GM12874 (cell line): ENCODE measurements at regions not wholly inside any gene's neighbourhood (a gene's known extent, or its start where the extent isn't known, plus 50 kb on each side); places are given as distances from the start of the nearest gene placed in this dataset.

Experiments used
- TF ChIP-seq, protein P1 (sequence below): IDR thresholded peaks from 2 replicates; pipeline ENCODE4 v1.5.1; 2011; ENCODE audit warnings: low read depth, mild to moderate bottlenecking, control low read depth, low read length, moderate library complexity; ENCODE audit not compliant: insufficient read depth

DNA sequence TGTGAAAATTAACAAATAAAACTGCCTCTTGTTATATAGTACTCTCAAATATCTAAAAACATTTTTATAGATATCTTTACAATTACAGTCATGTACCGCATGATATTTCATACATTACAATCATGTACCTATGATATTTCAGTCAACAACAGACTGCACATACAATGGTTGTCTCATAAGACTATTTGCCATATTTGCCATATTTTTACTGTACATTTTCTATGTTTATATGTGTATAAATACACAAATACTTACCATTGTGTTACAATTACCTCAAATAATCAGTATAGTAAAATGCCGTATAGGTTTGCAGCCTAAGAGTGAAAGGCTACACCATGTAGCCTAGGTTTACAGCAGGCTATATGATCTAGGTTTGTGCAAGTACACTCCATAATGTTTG lies 336.0 kb upstream of the PCDH15 start:
- TF ChIP-seq, protein P1, sequence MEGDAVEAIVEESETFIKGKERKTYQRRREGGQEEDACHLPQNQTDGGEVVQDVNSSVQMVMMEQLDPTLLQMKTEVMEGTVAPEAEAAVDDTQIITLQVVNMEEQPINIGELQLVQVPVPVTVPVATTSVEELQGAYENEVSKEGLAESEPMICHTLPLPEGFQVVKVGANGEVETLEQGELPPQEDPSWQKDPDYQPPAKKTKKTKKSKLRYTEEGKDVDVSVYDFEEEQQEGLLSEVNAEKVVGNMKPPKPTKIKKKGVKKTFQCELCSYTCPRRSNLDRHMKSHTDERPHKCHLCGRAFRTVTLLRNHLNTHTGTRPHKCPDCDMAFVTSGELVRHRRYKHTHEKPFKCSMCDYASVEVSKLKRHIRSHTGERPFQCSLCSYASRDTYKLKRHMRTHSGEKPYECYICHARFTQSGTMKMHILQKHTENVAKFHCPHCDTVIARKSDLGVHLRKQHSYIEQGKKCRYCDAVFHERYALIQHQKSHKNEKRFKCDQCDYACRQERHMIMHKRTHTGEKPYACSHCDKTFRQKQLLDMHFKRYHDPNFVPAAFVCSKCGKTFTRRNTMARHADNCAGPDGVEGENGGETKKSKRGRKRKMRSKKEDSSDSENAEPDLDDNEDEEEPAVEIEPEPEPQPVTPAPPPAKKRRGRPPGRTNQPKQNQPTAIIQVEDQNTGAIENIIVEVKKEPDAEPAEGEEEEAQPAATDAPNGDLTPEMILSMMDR = no peak

DNA sequence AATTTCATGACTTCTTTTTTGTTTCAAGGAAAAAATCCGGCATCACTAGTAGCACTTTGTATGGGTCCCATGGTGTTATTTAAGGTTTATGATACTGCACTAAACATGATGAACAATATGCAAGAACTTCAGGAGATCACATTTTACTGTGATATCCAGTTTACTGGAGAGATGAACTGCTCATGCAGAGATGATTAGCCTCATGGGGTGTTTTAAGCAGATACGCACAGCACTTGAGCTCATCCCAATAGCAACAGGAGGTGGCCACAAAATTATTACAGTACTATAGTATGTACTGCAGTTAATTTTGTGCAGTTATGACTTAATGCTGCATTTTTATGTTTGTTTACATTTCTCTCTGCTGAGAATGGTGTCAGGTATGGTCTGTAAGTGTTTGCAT lies 303.7 kb upstream of the PCDH15 start:
- TF ChIP-seq, protein P1 = no peak

DNA sequence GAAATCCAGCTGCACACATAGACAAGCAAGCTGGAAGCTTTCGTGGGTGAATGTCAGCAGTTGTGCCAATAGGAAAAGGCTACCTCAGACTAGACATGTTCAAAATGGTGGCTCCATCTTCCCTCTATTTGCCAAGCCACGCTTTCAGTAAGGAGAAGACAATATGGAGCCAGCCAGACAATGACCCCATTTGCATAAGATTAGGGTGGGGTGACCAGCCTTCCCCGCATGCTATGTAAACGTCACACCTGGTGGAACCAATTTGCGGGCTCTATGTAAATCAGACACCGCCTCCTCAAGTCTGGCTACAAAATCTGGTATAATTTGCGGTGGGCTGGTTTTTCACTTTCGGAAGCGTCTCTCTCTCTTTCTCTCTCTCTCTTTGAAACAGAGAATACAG lies 297.4 kb upstream of the PCDH15 start:
- TF ChIP-seq, protein P1 = no peak

DNA sequence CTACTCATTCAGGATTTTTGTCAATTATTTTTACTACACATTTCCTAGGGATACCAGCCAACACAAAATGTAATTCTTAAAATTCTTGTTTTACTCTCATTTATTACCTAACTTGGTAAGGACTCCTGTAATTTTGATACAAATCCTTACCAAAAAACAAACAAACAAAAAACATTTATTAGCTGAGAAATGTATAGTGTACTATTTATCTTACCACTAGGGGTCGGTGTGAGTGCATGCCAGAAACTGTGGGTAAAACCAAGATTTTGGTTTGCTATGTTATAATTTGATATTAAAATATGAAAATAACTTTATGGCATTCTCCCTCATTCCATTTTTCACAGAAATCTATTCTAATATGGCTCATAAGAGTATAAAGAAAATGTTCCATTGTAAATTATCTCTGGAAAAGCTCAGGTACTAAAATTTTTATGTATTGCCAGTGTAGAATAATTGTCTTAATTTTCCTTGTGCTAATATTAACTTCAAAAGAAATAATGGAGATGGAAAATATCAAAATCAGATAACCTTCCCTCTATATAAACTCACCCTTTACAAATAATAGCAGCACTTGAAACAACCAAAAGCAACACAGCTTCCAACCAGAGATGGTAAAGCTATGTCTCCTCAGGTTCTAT lies 290.8 kb upstream of the PCDH15 start:
- TF ChIP-seq, protein P1 = peak; percentile 51; the same call in 1 of the 2 replicates

DNA sequence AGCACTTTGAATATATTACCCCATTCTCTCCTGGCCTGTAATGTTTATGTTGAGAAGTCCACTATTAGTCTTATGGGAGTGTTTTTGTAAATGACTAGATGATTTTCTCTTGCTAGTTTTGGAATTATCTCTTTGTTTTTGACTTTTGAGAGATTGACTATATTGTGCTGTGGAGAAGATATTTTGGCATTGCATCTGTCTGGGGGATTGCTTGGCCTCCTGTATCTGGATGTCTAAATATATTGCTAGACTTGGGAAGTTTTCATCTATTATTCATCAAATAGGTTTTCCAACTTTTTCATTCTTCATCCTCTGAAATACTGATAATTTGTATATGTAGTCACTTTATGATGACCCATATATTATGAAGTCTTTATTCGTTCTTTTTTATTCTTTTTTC lies 277.1 kb upstream of the PCDH15 start:
- TF ChIP-seq, protein P1 = no peak

DNA sequence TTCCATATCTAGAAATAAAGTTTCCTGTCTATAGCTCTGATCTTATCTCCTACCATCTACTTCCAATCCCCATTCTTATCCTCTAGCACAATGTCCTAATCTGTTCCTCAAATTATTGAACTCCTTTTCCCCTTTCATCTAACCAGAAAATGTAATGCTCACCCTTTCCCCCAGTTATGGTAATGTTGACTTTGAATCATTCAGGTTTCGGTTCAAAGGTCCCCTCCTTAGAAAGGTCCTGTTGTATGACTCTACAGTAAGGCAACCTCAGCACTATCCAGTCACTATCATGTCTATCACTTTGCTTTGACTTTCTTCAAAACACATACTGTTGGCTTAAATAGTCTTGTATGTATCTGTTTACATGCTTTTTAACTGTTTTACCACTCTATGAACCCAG lies 264.2 kb upstream of the PCDH15 start:
- TF ChIP-seq, protein P1 = no peak

DNA sequence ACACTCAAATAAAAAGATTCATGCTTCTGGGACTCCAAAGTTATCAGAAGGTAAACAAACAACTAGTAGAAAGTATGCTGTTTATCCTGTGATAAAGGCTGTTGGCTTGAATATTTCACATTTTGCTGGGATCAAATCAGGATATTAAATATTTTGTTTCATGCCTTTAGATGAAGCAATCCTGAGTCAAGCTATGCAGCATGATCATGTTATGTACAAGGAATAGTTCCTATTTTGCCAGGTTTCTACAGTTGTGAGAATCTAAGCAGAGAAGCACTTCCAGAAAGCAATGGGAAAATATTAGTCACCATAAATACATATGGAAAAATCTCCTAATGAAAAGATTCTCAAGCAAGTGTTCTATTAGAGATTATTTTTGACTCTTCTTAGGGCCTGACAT lies 262.8 kb upstream of the PCDH15 start:
- TF ChIP-seq, protein P1 = no peak
